HEK293T (cell line): ENCODE measurements at regions not wholly inside any gene's neighbourhood (a gene's known extent, or its start where the extent isn't known, plus 50 kb on each side); places are given as distances from the start of the nearest gene placed in this dataset.

Experiments
- CTCF ChIA-PET: fragments of 350-600 bp; formaldehyde crosslinking; extraction: SDS; loops from one replicate; lab custom pipeline; 2021; ENCODE audit warnings: antibody characterized with exemption, inconsistent platforms; lab: Yijun Ruan, JAX
- POLR2A ChIA-PET: fragments of 350-600 bp; formaldehyde crosslinking; extraction: SDS; loops from one replicate; lab custom pipeline; 2020; ENCODE audit warnings: antibody characterized with exemption, inconsistent platforms; lab: Yijun Ruan, JAX
- DNase-seq: peaks from one replicate; pipeline ENCODE4 v3.0.0; 2012; ENCODE audit warnings: mixed read lengths; ENCODE audit errors: extremely low spot score
- ARNT ChIP-seq: fragments of 450-650 bp; IDR thresholded peaks from 2 replicates; pipeline ENCODE4 v1.6.1; 2017; ENCODE audit warnings: mild to moderate bottlenecking
- BHLHE40 ChIP-seq: fragments of 450-650 bp; IDR thresholded peaks from 2 replicates; pipeline ENCODE4 v1.6.1; 2016; ENCODE audit warnings: mild to moderate bottlenecking, moderate library complexity, borderline replicate concordance
- CTBP1 ChIP-seq: fragments of 450-650 bp; IDR thresholded peaks from 2 replicates; pipeline ENCODE4 v1.6.1; 2016; ENCODE audit warnings: borderline replicate concordance
- ELF4 ChIP-seq: fragments of 450-650 bp; IDR thresholded peaks from 2 replicates; pipeline ENCODE4 v1.6.1; 2017; ENCODE audit warnings: antibody characterized with exemption
- FOXA1 ChIP-seq: fragments of 450-650 bp; IDR thresholded peaks from 2 replicates; pipeline ENCODE4 v1.6.1; 2016; ENCODE audit warnings: mild to moderate bottlenecking
- FOXK2 ChIP-seq: fragments of 450-650 bp; IDR thresholded peaks from 2 replicates; pipeline ENCODE4 v1.6.1; 2016; ENCODE audit warnings: mild to moderate bottlenecking
- FOXM1 ChIP-seq: fragments of 450-650 bp; IDR thresholded peaks from 2 replicates; pipeline ENCODE4 v1.6.1; 2017; ENCODE audit warnings: mild to moderate bottlenecking, borderline replicate concordance
- HDGF ChIP-seq: fragments of 450-650 bp; IDR thresholded peaks from 2 replicates; pipeline ENCODE4 v1.6.1; 2017; ENCODE audit warnings: antibody characterized with exemption, borderline replicate concordance
- L3MBTL2 ChIP-seq: fragments of 450-650 bp; conservative IDR thresholded peaks from 2 replicates; pipeline ENCODE4 v1.6.1; 2016; ENCODE audit warnings: mild to moderate bottlenecking
- LEF1 ChIP-seq: fragments of 450-650 bp; IDR thresholded peaks from 2 replicates; pipeline ENCODE4 v1.6.1; 2017; ENCODE audit warnings: mild to moderate bottlenecking, borderline replicate concordance
- NFRKB ChIP-seq: fragments of 450-650 bp; IDR thresholded peaks from 2 replicates; pipeline ENCODE4 v1.6.1; 2016; ENCODE audit warnings: mild to moderate bottlenecking, moderate library complexity
- PKNOX1 ChIP-seq: fragments of 450-650 bp; IDR thresholded peaks from 2 replicates; pipeline ENCODE4 v1.6.1; 2016
- SP1 ChIP-seq: fragments of 450-650 bp; IDR thresholded peaks from 2 replicates; pipeline ENCODE4 v1.6.1; 2017
- TARDBP ChIP-seq: fragments of 450-650 bp; IDR thresholded peaks from 2 replicates; pipeline ENCODE4 v1.6.1; 2016
- ZNF384 ChIP-seq: fragments of 450-650 bp; IDR thresholded peaks from 2 replicates; pipeline ENCODE4 v1.6.1; 2016

GRCh38 chr9:88777498-88778312, 213.6 kb upstream of the S1PR3 start:
- CTCF ChIA-PET = no interaction called here
- no peak for DNase-seq

GRCh38 chr9:88781628-88782391, 209.5 kb upstream of the S1PR3 start:
- DNase-seq = peak; percentile 53
- POLR2A ChIA-PET = no interaction called here
- CTCF ChIA-PET = interaction anchor here (0.7 kb wide), 1 partner anchor 11 kb away, joined by 4 read pairs; no protein-coding TSS in a partner anchor

More at GRCh38 chr9:88777498-88778312, 213.6 kb upstream of the S1PR3 start:
- POLR2A ChIA-PET = no interaction called here
- no peak for TF ChIP-seq PKNOX1
- TF ChIP-seq ARNT = no peak
- TF ChIP-seq LEF1 = no peak
- TF ChIP-seq FOXA1 = no peak
- TF ChIP-seq ZNF384 = no peak
- TF ChIP-seq FOXM1 = no peak
- no peak for TF ChIP-seq ELF4
- no peak for TF ChIP-seq FOXK2
- TF ChIP-seq SP1 = no peak
- TF ChIP-seq L3MBTL2 = no peak
- TF ChIP-seq TARDBP = no peak
- TF ChIP-seq BHLHE40 = no peak

GRCh38 chr9:88782931-88783710, 208.1 kb upstream of the S1PR3 start:
- POLR2A ChIA-PET = no interaction called here
- no peak for DNase-seq
- CTCF ChIA-PET = no interaction called here
- no peak for TF ChIP-seq PKNOX1
- no peak for TF ChIP-seq SP1
- no peak for TF ChIP-seq HDGF
- TF ChIP-seq ELF4 = no peak
- TF ChIP-seq FOXK2 = no peak
- no peak for TF ChIP-seq ARNT
- TF ChIP-seq FOXA1 = no peak
- no peak for TF ChIP-seq CTBP1
- no peak for TF ChIP-seq NFRKB

More at GRCh38 chr9:88781628-88782391, 209.5 kb upstream of the S1PR3 start:
- TF ChIP-seq FOXM1 = no peak
- no peak for TF ChIP-seq FOXA1
- no peak for TF ChIP-seq ELF4
- TF ChIP-seq SP1 = no peak
- no peak for TF ChIP-seq PKNOX1

- CTCF ChIA-PET = no interaction called here
- POLR2A ChIA-PET = no interaction called here
- TF ChIP-seq BHLHE40 = no peak
- no peak for TF ChIP-seq ELF4
- TF ChIP-seq SP1 = no peak
- TF ChIP-seq TARDBP = no peak
- no peak for DNase-seq
These were observed 207.6 kb upstream of the S1PR3 start for GRCh38 chr9:88783711-88784083.

GRCh38 chr9:88784960-88785359, 206.3 kb upstream of the S1PR3 start:
- POLR2A ChIA-PET = no interaction called here
- DNase-seq = no peak
- no peak for TF ChIP-seq ELF4
- no peak for TF ChIP-seq FOXA1
- TF ChIP-seq BHLHE40 = no peak
- no peak for TF ChIP-seq FOXM1
- TF ChIP-seq NFRKB = no peak
- TF ChIP-seq FOXK2 = no peak
- TF ChIP-seq CTBP1 = no peak
- no peak for TF ChIP-seq HDGF
- CTCF ChIA-PET = no interaction called here
